GM20431 (cell line): ENCODE measurements at regions not wholly inside any gene's neighbourhood (a gene's known extent, or its start where the extent isn't known, plus 50 kb on each side); places are given as distances from the start of the nearest gene placed in this dataset.
"Not testable (repeated sequence)": the region's sequence is repeated elsewhere in the genome, so short reads cannot be mapped to it uniquely, and the experiment has no call there.

Source experiments
- in situ Hi-C: fragments of 300-500 bp; cut with MseI, MboI; formaldehyde crosslinking; loops from one replicate; pipeline ENCODE4 v1.15.0; 2020; ENCODE audit warnings: low sequenced_read_pairs; ENCODE audit not compliant: unreplicated experiment

GRCh38 chr7:145490356-145490755 lies 626.2 kb upstream of the CNTNAP2 start:
- in situ Hi-C loops: no loop called here

- in situ Hi-C loops: no loop called here
Observed at GRCh38 chr7:145489609-145490008, 627.0 kb upstream of the CNTNAP2 start.

DNA sequence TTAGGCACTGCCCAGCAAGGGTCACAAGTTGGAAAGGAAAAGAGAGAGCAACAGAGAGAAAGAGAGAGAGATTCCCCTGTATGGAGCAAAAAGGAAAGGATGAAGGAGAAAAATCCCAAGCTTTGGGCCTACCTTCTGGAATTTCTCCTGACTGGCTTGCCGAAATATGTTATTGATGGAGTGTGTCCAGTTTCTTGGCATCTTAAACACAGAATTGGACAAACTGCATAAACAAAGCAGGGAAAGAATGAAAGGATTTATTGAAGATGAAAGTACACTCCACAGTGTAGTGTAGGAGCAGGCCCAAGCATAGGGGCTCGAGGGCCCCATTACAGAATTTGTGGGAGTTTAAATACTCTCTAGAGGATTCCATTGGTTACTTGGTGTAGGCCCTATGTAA lies 627.8 kb upstream of the CNTNAP2 start:
- in situ Hi-C loops: no loop called here

- in situ Hi-C loops: no loop called here
Observed at GRCh38 chr7:145481985-145482384, 634.6 kb upstream of the CNTNAP2 start.

GRCh38 chr7:145478541-145478940 lies 638.1 kb upstream of the CNTNAP2 start:
- in situ Hi-C loops: no loop called here

DNA sequence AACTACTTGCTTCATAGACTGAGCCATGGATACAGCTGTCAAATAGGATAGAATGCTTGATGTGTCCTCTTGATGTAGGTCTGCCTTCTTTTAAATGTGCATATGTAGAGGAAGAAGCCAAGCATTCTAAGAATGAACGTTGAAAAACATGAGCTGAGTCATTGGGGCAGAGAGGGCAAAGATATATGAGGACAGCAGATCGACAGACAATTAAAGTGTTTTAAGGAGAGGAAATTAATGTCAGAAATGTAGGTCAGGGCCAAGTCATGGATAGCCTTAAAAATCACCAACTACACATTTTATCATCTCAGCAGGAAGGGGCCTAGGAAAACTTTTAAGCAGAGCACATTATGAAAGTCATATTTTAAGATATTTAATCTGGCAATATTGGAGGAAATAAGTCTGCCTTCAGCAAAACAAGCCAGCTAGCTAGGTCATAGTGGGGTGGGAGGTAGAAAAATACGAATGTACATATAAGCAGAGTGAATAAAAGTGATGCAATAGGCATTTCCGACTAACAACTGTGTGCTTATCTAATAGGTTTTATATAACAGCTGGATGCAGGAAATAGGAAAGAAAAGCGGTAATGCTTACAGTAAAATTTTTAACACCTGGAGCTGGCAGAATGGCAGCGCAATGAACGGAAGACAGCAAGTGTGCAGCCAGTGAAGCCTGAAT lies 638.3 kb upstream of the TPK1 start:
- in situ Hi-C loops: no loop called here

DNA sequence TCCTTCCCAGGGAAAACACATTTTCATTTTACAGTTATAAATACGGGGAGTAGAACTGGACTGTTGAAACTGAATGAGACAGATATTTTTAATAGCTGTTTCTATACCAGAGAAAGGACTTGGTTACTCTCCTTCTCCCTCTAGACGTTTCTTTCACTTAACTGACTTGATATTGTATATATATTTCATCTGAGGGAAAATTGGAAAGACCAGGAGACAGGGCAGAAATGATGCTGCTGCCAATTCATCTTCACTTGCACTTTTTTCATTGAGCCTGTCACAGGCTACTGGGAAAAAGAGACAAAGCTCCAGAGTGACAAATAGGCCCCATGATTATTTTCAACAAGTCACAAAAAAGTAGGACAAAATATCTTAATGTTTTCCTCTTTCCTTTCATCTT lies 636.0 kb upstream of the TPK1 start:
- in situ Hi-C loops: no loop called here

- in situ Hi-C loops: no loop called here
Observed at GRCh38 chr7:145464287-145464686, 628.4 kb upstream of the TPK1 start.

DNA sequence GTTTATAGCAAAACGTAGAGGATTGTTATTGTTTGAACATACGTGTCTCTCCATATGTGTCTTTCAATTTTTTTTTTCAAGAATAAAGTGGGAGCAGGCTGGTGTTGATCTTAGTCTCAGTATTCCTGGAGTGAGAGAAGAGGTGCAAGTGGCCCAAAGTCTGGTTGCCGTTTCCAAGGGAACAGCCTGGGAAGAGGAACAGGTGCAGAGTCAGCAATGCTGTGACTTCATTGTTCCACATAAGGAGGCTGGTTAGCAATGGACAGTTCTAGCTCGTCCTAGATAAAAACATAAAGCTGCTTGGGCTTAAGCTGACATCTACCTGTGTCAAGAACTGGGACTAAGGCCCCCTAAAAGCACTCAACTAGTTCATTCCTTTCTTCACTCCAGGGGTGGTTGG lies 626.6 kb upstream of the TPK1 start:
- in situ Hi-C loops: no loop called here

DNA sequence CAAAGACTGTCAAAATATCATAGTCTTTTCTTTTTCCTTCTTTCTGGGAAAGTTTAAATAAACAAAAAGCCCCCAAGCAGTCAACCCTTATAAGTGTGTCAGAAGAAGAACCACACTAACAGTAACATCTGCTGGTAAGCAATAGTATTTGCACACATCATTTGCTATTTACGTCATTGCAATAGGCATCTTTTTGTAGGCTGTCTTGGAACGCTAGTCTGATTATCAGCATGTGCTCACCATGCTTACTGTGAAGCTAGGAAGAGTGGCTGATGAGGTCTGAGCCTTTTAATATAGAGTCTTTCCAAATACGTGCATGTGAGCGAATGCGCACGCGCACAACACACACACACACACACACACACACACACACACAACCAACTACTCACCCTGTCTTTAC lies 599.0 kb upstream of the TPK1 start:
- in situ Hi-C loops: no loop called here

DNA sequence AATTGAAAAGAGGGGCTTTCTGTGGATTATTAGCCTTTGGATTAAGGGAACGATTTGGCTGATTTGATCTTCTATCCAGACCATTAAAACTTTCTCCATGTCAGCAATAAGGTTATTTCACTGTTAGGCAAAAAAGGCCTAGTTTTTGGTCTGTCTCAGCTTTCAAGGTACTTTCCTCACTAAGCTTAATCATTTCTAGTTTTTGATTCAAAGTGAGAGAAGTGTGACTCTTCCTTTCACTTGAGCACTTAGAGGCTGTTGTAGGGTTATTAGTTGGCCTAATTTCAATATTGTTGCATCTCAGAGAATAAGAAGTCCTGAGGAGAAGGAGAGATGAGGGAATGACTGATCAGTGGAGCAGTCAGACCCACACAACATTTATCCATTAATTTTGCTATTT lies 596.0 kb upstream of the TPK1 start:
- in situ Hi-C loops: no loop called here

GRCh38 chr7:145418481-145418880 lies 582.6 kb upstream of the TPK1 start:
- in situ Hi-C loops: not testable (repeated sequence)

DNA sequence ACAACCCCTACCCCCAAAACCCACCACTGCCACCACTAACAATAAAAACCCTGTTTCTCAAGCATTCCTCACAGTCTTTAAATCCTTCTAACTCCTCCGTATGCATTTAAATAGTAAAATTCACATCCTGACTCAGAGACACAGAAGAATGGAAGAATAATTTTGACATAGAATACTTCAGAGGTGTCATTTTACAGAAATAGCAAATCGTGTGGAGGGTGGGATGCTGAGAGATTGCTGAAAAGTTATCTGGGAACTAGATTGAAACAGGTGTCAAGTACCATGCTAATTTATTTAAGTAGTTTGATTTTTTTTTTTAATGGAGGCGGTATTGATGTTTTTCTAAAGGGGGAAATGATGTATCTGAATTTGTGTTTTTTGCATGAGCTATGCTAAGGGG lies 575.2 kb upstream of the TPK1 start:
- in situ Hi-C loops: no loop called here

- in situ Hi-C loops: no loop called here
Observed at GRCh38 chr7:145398758-145399157, 562.9 kb upstream of the TPK1 start.

GRCh38 chr7:145394126-145394525 lies 558.3 kb upstream of the TPK1 start:
- in situ Hi-C loops: no loop called here

- in situ Hi-C loops: no loop called here
Observed at GRCh38 chr7:145382762-145383161, 546.9 kb upstream of the TPK1 start.

- in situ Hi-C loops: no loop called here
Observed at GRCh38 chr7:145378197-145378596, 542.3 kb upstream of the TPK1 start.

DNA sequence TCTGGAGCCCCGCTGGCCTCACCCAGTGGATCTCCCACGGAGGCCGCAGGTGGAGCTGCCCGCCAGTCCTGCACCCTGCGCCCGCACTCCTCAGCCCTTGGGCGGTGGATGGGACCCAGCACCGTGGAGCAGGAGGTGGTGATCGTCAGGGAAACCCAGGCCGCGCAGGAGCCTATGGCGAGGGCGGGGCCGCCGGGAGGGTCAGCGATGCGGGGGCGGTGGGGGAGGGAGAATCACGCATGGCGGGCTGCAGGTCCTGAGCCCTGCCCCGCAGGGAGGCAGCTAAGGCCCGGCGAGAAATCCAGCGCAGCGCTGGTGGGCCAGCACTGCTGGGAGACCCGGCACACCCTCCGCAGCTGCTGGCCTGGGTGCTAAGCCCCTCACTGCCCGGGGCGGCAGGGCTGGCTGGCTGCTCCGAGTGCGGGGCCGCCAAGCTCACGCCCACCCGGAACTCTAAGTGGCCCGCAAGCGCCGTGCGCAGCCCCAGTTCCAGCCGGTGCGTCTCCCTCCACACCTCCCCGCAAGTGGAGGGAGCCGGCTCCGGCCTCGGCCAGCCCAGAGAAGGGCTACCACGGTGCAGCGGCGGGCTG lies 524.8 kb upstream of the TPK1 start:
- in situ Hi-C loops: no loop called here

DNA sequence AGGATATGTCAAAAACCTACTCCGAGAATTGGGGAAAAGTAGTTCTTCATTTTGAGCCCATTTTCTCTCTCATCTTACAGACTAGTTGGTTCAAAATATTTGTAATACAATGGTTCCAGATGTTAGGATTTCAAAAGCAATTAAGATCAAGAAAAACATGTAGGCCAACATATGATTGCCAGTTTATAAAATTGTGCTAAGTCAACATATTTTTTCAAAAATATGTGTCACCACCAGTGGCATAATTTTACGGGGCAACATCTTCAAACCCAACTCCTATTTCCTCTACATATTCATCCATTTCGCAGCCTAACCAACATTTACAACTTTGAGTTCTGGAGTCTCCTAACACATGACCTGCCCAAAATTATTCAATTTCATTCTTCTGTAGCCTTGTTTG lies 514.5 kb upstream of the TPK1 start:
- in situ Hi-C loops: no loop called here

DNA sequence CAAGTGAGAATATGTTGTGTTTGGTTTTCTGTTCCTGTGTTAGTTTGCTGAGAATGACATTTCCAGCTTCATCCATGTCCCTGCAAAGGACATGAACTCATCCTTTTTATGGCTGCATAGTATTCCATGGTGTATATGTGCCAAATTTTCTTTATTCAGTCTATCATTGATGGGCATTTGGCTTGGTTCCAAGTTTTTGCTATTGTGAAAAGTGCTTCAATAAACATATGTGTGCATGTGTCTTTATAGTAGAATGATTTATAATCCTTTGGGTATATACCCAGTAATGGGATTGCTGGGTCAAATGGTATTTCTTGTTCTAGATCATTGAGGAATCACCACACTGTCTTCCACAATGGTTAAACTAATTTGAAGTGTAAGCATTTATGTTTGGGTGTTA lies 513.6 kb upstream of the TPK1 start:
- in situ Hi-C loops: not testable (repeated sequence)

DNA sequence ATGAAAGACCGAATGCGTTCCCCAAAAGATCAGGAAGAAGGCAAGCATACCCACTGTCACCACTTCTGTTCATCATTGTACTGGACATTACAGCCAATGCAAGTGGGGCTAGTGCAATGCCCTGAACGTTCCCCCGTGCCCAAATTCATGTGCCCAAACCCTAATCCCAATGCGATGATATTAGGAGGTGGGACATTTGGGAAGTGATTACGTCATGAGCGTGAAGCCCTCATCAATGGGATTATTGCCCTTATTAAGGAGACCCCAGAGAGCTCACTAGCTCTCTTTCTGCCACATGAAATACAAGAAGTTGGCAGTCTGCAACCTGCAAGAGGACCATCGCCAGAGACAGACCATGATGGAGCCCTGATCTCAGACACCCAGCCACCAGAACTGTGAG lies 511.4 kb upstream of the TPK1 start:
- in situ Hi-C loops: no loop called here

DNA sequence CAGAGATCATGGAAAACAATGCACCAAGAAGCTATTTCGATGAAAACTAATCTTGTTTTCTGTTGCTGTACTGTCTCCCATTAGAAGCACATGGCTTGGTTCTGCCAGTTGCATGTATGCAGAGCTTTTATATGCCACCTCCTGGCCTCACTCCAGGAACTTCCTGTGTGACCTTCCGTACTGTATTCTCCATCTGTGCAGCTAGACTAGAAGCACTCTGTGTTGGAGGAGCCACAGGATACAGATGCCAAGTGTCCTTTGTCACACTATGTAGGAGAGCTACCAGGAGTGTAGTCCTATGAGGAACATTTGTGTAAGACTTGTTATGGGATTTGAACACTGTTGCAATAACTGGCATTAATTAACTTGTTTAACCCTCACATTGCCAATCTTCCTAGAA lies 503.5 kb upstream of the TPK1 start:
- in situ Hi-C loops: no loop called here
